GM18507 (cell line): ENCODE measurements at regions not wholly inside any gene's neighbourhood (a gene's known extent, or its start where the extent isn't known, plus 50 kb on each side); places are given as distances from the start of the nearest gene placed in this dataset.

Experiments
- DNase-seq: peaks from one replicate; pipeline ENCODE4 v3.0.0; 2011; ENCODE audit warnings: low read depth; ENCODE audit not compliant: insufficient read length; ENCODE audit errors: extremely low spot score
- FAIRE-seq: peaks from 2 replicates; lab custom pipeline; 2011; peaks lifted over from hg19 to GRCh38; lab: Jason Lieb, UNC

DNA sequence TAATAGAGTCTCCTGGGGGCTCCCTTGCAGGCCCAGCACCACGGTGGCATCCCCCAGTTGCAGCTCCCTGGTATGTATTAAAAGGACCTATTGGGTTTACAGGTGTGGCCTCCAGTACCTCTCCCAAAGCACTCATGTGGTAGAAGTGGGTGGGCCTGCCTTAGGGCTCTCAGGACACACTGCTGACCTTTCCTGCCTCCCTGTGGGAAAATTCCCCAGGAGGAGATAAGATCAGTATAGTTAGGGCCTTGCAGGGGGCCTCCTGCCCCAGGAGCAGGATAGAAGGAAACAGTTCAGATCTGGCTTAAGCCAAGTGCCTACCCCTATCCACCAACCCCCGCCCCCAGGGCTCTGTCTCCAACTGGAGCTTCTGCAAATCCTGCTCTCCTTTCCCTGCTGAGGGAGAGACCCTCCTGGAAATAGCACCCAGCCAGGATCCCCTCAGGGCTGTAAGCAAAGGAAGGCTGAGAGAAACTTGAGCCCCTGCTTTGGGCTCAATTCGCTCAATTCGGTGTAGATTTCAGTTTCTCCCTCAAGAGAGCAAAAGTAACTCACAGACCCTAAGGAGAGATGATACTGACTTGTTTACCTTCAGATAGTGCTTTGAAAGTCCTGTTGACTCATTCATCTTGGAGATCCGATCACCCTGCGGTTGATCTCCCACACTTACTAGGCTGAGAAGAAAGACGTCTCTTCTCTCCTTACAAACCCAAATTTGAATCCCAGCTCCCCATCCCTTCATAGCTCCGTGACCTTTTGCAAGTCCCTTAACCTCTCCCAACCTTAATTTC lies 130.6 kb downstream of the WDR11 start:
- no peak for FAIRE-seq
- DNase-seq = no peak

DNA sequence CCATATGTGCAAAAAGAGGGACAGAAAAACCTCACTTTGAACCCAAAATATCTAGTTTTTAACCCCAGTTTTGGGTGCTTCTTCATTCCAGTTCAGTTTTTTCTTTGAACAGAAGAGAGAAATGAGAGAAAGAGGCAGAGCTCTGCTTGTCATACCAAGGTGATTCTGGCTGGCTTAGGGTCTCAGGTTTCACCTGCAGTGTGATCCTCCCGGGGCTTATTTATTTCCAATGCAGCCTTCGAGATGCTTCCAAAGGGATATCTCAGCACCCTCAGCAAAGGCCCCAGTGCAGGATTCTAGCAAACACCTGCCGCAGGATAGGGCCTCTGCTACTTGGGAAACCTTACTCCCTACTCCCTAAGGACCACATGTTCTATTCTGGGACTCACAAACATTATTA lies 131.3 kb downstream of the WDR11 start:
- DNase-seq = no peak
- FAIRE-seq = no peak

DNA sequence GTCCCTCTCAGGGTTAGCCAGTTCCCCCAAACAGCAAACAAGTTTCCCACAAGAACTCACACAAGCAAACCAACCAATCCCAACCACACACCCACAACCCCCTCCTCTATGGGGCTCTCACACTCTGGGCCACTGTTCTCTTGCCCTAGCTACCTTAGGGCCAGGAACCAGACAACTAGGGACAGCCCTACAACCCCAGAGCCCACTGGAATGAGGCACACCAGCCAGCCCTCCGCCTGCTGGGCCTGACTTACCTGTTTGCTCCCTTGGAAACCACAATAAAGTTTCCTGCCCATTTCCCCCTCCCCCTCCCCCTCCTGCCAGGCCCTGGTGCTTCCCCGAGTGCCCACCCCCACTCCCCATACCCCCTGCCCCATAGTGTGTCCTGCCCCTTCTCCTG lies 132.6 kb downstream of the WDR11 start:
- DNase-seq (no peak), FAIRE-seq (no peak)

DNA sequence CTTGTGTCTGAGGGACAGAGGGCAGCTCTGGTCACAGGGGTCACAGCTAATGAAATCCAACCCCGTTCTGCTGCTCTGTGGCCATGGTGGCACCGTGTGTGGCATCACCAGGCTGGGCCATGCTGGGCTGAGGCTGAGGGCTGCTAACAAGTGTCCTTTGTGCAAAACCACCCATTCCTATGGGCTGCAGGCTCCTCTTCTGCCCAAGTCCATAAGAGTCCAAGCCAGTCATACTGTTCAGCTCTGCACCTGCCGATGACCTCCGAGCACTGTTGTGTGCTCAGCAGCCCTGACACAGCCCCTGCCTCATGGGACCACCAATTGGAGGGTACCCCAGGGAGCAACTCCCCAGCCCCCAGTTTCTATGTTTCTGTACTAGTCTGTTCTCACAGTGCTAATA lies 133.1 kb downstream of the WDR11 start:
- FAIRE-seq (no peak), DNase-seq (no peak)

DNA sequence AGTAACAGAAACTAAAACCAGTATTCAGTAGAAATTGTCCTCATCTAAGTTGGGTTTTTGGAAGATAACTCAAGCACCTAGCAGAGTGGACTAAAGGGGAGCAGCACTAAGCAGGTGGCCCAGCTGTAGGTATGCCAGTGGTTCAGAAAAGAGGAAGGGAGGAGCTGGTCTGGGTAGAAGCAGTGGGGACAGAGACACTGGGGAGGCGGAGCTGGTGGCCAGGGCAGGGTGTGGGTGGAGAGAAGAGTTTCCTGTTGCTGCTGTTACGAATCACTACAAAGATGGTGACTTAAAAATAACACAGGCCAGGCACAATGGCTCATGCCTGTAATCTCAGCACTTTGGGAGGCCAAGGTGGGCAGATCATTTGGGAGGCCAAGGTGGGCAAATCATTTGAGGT lies 136.2 kb downstream of the WDR11 start:
- DNase-seq (no peak), FAIRE-seq (peak; percentile 73)

DNA sequence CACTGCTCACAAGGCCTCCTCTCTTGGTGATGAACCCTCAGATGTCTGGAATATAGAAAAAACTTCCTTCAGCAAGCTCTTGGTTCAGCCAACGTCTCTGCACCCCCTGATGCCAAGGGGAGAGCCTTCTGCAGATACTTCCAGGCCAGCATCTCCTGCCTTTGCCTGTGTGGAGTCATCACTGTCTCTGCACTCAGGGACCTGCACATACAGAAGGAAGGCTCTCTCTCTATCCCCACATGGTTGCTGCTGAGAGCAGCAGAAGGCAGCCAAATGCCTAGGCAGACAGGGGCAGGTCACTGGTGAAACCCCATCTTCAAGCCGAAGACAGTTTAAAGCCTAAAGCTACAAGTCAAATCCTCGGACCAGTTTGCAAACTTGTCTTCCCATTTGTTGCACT lies 137.6 kb downstream of the WDR11 start:
- FAIRE-seq (no peak), DNase-seq (no peak)

DNA sequence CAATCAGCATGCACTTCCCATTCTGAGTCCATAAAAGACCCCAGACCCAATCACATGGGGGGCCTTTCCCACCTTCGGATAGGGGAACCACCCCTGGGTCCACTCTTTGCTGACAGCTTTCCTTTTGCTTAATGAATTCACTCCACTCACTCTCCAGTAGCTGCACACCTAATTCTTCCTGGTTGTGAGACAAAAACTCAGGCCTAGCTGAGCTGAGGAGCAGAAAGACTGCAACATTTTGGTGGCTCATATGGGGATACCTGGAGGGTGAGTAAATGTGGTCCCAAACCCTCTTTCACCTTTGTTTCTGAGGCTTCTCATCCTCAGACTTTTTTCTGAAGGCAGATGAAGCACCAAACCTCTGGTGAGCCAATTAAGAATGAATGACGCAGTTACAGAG lies 138.1 kb downstream of the WDR11 start:
- no peak for FAIRE-seq
- no peak for DNase-seq

DNA sequence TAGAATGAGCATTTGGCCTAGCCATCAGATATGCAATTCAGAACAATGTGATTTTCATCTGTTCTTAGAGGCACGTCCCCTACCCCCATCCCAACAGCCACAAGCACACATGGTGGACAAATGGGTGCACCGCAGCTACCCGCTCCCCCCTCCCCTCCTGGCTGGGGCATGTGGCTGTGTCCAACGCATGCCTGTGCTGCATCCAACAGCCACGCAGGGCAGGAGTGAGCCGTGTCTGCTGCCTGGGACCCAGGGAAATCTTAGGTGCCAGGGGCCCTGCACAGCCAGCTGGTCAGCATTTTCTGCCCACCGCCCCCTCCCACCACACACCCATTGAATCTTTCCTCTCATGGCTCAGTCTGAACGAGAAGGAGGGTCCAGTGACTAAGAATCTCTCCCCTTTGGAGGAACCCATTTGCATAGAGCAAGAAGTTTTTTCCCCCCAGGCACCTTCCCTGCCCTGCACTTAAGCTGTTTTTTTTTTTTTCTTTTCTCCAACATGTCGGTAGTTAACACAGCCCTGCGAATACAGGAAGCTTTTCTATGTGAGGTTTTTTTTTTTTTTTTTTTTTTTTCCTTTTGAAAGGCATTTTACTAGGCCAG lies 138.9 kb downstream of the WDR11 start:
- DNase-seq (no peak), FAIRE-seq (no peak)

DNA sequence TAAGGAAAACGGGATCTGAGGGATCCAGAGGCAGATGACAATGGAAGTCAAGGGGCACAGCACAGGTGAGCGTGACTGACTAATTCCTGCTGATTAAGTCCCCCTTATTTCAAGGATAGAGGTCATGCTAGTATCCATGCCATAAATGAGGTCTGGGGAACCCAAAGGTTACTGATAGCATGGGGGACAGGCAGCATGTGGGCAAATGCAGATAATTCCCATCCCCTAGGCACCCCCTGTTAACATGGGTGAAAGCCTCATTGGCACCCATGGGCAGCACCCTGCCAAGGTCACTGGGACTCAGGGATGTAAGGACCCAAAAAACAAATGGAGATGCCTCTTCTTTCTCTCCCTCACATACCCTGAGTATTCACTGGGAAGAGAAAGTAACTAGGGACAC lies 139.7 kb downstream of the WDR11 start:
- no peak for DNase-seq
- no peak for FAIRE-seq

DNA sequence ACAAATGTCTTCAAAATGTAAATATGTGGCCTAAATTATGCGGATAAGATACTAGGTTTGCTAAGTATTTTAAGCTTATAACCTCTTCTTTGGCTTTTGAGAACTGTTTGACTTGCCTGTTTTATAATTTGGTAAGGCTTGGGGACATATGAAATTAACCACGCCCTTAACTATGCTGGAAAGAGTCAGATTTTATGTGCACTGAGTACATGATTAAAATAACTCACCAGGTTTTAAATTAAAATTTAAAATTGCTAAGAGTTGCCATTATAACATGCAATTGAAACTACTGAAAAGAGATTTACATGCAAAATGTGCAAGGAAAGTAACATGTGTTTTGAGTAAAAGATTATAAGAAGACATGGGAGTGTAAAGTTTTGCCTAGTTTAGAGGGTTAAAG lies 141.9 kb downstream of the WDR11 start:
- FAIRE-seq = no peak

DNA sequence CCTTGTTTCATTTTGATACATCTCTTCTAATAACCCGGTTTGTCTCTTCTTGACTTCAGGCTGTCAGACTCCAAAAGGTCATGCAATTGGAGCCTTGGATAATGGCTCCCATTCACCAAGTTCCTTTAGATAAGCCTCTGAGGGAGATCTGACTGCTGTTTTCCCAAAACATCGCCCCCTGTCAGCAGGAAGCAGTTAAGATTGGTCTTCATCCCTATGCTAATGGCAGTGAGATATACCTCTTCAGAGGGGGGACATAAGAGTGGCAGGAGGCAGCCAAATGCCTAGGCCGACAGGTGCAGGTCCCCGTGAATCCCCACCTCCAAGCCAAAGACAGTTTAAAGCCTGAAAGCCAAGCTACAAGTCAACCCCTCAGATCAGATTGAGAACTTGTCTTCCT lies 144.6 kb downstream of the WDR11 start:
- no peak for DNase-seq
- FAIRE-seq = no peak

More for the DNA sequence above, 141.9 kb downstream of the WDR11 start:
- DNase-seq = no peak

DNA sequence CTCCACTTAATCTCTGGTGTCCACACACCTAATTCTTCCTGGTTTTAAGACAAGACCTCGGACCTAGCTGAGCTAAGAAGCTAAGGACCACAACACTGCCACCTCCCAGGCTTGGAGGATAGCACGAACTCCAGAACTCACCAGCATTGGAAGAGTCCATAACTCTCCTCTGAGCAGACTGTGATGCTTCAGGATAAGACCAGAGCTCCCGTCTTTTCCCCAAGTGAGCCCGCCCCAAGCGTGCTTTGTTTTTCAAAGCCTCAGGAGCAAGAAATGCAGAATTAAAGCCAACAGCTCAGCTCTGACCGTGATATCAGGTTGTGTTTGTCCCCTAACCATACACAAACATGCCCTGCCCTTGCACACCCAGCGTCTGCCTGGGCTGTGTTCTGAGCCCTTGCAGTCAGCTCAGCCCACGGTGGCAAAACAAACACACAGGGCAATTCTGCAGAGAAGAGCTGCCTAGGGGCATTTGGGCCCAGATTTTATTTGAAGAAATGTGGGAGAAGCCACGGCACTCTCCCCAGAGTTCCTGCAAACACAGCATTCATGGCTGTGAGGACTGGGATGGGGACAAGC lies 145.4 kb downstream of the WDR11 start:
- DNase-seq (no peak), FAIRE-seq (no peak)

DNA sequence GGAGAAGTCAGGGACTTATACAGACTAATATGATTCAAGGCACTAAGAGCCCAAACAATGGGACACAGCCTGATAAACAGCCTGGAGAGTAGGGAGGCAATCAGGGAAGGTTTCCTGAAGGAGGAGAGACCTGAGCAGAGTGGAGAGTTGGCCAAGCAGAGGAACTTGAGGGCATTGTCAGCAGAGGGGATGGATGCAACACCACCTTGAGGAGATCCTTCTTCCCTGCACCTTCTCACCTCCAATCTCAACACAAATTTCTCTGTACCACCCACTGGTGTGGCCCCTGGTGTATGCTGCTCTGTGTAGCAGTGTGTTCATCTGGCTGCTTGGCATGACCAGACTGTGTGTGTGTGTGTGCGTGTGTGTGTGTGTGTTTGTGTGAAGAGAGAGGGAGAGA lies 146.2 kb downstream of the WDR11 start:
- FAIRE-seq = no peak
- no peak for DNase-seq

DNA sequence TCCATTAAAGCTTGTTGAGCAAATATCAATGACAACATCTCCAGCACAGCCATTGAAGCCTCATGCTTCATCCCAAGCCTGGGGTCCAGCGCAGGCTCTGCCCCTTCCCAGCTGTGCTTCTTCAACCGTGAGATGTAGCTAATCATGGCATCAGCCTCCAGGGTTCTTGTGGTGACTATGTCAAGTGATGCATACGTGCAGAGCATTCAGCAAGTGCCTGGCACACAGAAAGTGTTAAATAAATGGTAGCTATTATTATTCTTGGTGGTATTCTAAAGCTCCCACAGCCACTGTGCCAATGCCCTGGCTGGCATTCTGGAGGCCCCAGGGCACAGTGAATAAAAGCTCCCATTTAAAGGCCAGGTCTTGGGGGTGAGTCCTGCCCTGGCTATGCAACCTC lies 146.6 kb downstream of the WDR11 start:
- DNase-seq = no peak
- FAIRE-seq = no peak

DNA sequence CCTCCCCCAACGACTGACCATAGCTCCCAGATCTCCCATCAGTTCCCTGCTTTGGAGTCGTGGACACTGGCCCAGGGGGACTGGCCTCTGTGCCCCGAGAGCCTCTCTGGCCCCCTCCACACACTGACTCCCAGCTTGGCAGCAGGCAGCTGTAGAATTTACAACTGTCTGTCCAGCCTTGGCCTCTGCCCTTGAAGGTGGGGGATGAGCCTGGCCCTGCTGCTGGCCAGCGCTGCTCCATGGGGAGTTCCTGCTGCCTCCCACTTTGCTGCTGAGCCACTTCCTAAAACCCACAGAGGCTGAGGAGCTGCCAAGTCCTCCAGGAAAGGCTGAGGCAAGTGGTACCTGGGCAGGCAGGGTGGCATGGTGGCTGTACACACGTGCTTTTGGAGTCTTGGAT lies 147.1 kb downstream of the WDR11 start:
- FAIRE-seq = no peak

DNA sequence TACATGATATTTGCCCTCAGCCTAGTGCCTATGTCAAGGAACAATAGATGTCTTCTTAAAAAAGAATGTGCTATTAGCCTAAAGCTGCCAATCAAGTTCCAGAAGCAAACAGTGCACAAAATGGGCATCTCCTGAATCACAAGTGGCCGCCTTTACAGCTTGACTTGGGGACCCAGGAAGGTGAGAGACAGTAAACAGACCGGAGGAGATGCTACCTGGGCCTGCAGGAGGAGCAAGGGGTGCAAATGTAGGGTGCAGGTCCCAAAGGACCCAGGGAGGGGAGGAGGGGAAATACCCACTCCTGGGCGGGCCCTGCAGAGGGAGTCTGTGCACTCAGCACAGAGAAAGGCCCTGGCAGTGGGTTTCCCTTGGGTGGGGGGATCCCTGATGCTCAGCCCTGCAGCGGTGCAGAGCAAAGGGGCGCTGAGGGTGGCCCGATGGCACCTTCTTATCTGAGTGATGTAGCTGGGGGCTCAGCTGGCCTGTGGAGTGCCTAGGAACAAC lies 147.7 kb downstream of the WDR11 start:
- FAIRE-seq = no peak
- no peak for DNase-seq

More for the DNA sequence above, 147.1 kb downstream of the WDR11 start:
- no peak for DNase-seq

DNA sequence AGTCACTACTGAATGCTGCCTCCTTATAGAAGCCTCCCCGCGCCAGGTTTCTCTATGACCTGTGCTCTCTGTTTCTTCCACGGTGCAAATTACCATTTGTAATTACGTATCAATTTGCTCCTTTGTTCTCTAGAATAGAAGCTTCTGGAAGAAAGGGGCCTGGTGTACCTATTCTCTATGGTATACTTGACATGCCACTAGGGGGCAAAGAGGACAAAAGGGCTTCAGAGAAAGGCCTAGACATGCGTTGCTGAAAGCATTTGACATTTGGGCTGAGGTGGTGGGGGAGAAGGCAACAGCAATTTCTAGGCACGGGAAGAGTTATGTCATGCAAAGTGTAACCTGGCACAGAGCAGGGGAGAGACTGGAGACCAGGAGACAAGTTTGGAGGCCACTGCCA lies 148.7 kb downstream of the WDR11 start:
- FAIRE-seq (no peak), DNase-seq (no peak)

DNA sequence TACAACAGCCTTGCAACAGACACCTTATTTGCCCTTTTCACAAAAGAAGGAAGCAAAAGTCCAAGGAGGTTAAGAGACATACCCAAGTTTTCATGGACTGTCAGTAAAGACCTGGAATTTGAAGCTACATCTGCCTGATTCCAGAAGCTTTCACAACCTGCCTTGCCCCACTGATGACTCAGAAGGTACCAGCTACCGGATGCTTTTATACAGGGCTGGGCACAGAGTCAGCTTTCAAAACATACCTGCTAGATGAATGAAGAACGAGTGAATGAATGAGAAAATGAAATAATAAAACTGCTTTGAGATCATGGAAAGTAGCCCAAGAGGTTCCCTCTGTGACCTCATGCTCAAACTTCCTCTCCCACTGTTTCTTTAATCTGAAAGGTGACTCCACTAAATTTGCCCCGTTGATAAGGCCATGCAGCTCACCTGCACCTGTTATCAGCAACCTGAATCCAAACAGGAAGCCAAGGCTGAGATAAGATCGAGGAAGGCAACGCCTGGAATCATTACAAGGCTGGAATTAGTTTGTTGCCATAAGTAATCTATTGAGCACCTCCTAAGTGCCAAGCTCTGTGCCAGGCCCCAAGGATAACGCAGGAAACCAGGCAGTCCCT lies 151.5 kb downstream of the WDR11 start:
- FAIRE-seq = no peak
- DNase-seq = no peak

DNA sequence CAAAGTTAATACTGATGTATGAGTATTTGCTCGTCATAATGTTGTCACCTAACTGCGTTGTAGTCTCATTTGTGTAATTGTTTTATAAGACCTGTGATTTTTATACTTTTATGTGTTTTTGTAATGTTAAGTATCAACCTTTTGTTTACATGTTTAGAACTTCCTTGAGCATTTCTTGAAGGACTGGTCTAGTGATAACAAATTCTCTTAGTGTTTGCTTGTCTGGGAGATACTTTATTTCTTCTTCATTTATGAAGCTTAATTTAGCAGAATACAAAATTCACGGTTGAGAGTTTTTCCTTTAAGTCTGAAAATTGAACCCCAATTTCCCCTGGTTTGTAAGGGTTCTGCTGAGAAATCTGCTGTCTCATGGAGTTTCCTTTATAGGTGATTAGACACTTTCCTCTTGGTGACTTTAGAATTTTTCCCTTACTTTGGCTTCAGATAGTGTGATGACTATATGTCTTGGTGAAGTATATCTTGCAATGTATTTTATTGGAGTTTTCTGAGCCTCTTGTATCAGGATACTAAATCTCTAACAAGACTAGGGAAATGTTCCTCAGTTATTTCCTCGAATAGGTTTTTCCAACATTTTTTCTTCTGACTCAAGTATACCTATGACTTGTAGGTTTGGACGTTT lies 154.9 kb downstream of the WDR11 start:
- no peak for DNase-seq
- FAIRE-seq = no peak

DNA sequence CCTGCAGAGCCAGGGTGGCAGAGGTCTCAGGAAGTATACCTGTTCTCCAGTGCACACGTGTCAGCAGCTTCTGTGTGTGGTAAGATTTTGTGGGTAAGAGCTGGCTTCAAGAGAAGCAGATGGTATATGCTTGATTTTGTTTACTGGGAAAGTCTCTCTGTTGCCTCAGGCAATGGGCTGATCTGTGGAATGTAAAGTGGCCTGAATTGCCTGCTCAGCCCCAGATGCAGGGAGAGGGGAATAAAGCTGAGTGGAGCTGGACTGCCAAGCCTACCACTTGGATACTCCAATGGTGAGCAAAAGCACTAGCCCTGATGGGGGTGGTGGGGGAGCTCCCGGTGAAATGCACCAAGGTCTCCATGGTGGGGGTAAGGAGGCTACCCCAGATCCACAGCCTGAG lies 156.1 kb downstream of the WDR11 start:
- FAIRE-seq = no peak
- no peak for DNase-seq
